ENCODE measurements at regions not wholly inside any gene's neighbourhood (a gene's known extent, or its start where the extent isn't known, plus 50 kb on each side); places are given as distances from the start of the nearest gene placed in this dataset.

- H3K36me3 ChIP-seq (ENCODE audit: control insufficient read depth in 2 of 2, extremely low read depth in 1 of 2, insufficient read depth in 1 of 2, low read length in 1 of 2) = no peaks in the 10 kb centered on the region
- ATAC-seq (replicated peaks in 1 of 4) (no peak), DNase-seq (no peak)
- Mint-ChIP-seq H3K4me3 (no peak overlapping the region), H3K36me3 (no peaks in the 10 kb centered on the region), H3K27me3 (peaks cover 1 to 3% of the 10 kb centered on the region in 2 donors), H3K4me1 (no peaks in the 10 kb centered on the region), H3K27ac (no peak overlapping the region), H3K9me3 (no peaks in the 10 kb centered on the region)
- no peaks in the 10 kb centered on the region for H3K4me1 ChIP-seq (ENCODE audit: control insufficient read depth in 1 of 2, extremely low read depth in 1 of 2, insufficient read depth in 2 of 2, low read length in 2 of 2)
- ChIA-PET POLR2A (no interaction called here), CTCF (no interaction called here)
- H3K27me3 ChIP-seq (replicated peaks in 1 of 2; ENCODE audit: control insufficient read depth in 2 of 2, extremely low read depth in 1 of 2, insufficient read depth in 2 of 2, low read length in 1 of 2) = peaks cover 0 to 4% of the 10 kb centered on the region in 2 experiments
- H3K9me3 ChIP-seq = no peaks in the 10 kb centered on the region
- no CpG with 5 or more reads among the region's 4 CpGs for whole genome bisulfite sequencing (ENCODE audit: insufficient coverage)
- H3K4me3 ChIP-seq (ENCODE audit: control insufficient read depth in 1 of 2, extremely low read depth in 1 of 2, low read length in 1 of 2) = no peak overlapping the region
- no peak overlapping the region for H3K27ac ChIP-seq (ENCODE audit: low read length)
Measured at GRCh38 chr2:216925006-216925405, 65.1 kb upstream of the TNP1 start.

DNA sequence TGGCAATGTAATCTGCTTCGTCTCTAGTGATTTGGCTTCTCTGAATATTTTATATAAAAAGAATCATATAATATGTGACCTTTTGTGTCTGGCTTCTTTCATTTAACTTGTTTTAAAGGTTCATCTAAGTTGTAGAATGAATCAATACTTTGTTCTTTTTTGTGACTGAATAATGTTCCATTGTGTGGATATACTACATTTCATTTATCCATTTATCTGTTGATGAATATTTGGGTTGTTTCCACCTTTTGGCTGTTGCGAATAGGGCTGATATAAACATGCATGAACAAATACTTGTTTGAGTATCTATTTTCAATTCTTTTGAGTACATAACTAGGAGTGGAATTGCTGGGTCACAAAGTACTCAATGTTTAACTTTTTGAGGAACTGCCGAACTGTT, 63.8 kb upstream of the TNP1 start:
- ChIA-PET POLR2A (no interaction called here), CTCF (no interaction called here)
- no peak overlapping the region for H3K4me3 Mint-ChIP-seq
- peaks cover 0 to 1% of the 10 kb centered on the region in 2 donors for H3K27me3 Mint-ChIP-seq
- no peak for DNase-seq
- H3K4me3 ChIP-seq (ENCODE audit: control insufficient read depth in 1 of 2, extremely low read depth in 1 of 2, low read length in 1 of 2) = no peak overlapping the region
- no peak for ATAC-seq (replicated peaks in 1 of 4)
- H3K36me3 ChIP-seq (ENCODE audit: control insufficient read depth in 2 of 2, extremely low read depth in 1 of 2, insufficient read depth in 1 of 2, low read length in 1 of 2) = no peaks in the 10 kb centered on the region
- no peak overlapping the region for H3K27ac ChIP-seq (ENCODE audit: low read length)
- no peak overlapping the region for H3K27ac Mint-ChIP-seq
- WGBS (ENCODE audit: insufficient coverage) = no CpG with 5 or more reads among the region's 3 CpGs
- H3K4me1 Mint-ChIP-seq = no peaks in the 10 kb centered on the region
- H3K4me1 ChIP-seq (ENCODE audit: control insufficient read depth in 1 of 2, extremely low read depth in 1 of 2, insufficient read depth in 2 of 2, low read length in 2 of 2) = no peaks in the 10 kb centered on the region
- H3K27me3 ChIP-seq (replicated peaks in 1 of 2; ENCODE audit: control insufficient read depth in 2 of 2, extremely low read depth in 1 of 2, insufficient read depth in 2 of 2, low read length in 1 of 2) = peaks cover 0 to 4% of the 10 kb centered on the region in 2 experiments
- no peaks in the 10 kb centered on the region for H3K9me3 ChIP-seq
- H3K36me3 Mint-ChIP-seq = no peaks in the 10 kb centered on the region
- H3K9me3 Mint-ChIP-seq = no peaks in the 10 kb centered on the region

GRCh38 chr2:216922175-216922780, 62.4 kb upstream of the TNP1 start:
- ATAC-seq (replicated peaks in 1 of 4) = no peak
- Histone ChIP-seq H3K4me1 (ENCODE audit: control insufficient read depth in 1 of 2, extremely low read depth in 1 of 2, insufficient read depth in 2 of 2, low read length in 2 of 2) (no peaks in the 10 kb centered on the region), H3K27ac (ENCODE audit: low read length) (no peak overlapping the region), H3K27me3 (replicated peaks in 1 of 2; ENCODE audit: control insufficient read depth in 2 of 2, extremely low read depth in 1 of 2, insufficient read depth in 2 of 2, low read length in 1 of 2) (peaks cover 0 to 2% of the 10 kb centered on the region in 2 experiments), H3K36me3 (ENCODE audit: control insufficient read depth in 2 of 2, extremely low read depth in 1 of 2, insufficient read depth in 1 of 2, low read length in 1 of 2) (no peaks in the 10 kb centered on the region), H3K4me3 (ENCODE audit: control insufficient read depth in 1 of 2, extremely low read depth in 1 of 2, low read length in 1 of 2) (no peak overlapping the region), H3K9me3 (no peaks in the 10 kb centered on the region)
- Mint-ChIP-seq H3K9me3 (no peaks in the 10 kb centered on the region), H3K36me3 (no peaks in the 10 kb centered on the region), H3K4me1 (no peaks in the 10 kb centered on the region), H3K4me3 (no peak overlapping the region), H3K27ac (no peak overlapping the region), H3K27me3 (no peaks in the 10 kb centered on the region)
- no CpG with 5 or more reads among the region's 6 CpGs for WGBS (ENCODE audit: insufficient coverage)
- CTCF ChIA-PET = no interaction called here
- POLR2A ChIA-PET = no interaction called here
- DNase-seq = no peak

DNA sequence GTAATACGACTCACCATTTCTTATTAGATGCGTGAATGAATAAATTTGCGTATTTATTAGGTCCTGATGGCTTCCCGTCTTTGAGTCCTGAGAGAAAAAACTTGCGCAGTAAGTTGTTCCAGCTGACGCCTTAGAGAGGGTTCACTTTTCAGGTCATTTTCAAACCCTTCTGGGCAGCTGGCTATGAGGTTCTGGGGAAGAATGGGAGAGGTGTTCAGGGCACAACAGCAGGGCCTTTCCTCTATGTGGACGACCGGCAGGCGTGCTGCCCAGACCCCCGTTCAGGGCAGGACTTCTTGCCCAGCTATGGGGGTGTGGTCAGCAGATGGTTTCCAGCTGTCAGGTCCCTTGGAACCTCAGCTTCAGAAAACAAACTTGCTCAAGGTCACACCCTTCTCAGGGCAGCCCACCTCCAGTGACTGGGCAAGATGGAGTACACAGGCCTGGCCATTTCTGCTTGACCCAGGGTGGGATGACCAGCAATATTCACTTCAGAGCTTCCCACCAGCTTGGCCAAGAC, 61.1 kb upstream of the TNP1 start:
- ChIA-PET POLR2A (no interaction called here), CTCF (no interaction called here)

GRCh38 chr2:216920143-216920876, 60.4 kb upstream of the TNP1 start:
- ChIA-PET CTCF (no interaction called here), POLR2A (no interaction called here)
- peaks cover 3 to 4% of the 10 kb centered on the region in 2 donors for H3K27me3 Mint-ChIP-seq
- no peaks in the 10 kb centered on the region for H3K27me3 ChIP-seq (replicated peaks in 1 of 2; ENCODE audit: control insufficient read depth in 2 of 2, extremely low read depth in 1 of 2, insufficient read depth in 2 of 2, low read length in 1 of 2)
- no peak for DNase-seq
- no peaks in the 10 kb centered on the region for H3K36me3 Mint-ChIP-seq
- no peaks in the 10 kb centered on the region for H3K9me3 Mint-ChIP-seq
- H3K4me3 ChIP-seq (ENCODE audit: control insufficient read depth in 1 of 2, extremely low read depth in 1 of 2, low read length in 1 of 2) = no peak overlapping the region
- no peaks in the 10 kb centered on the region for H3K36me3 ChIP-seq (ENCODE audit: control insufficient read depth in 2 of 2, extremely low read depth in 1 of 2, insufficient read depth in 1 of 2, low read length in 1 of 2)
- H3K27ac ChIP-seq (ENCODE audit: low read length) = no peak overlapping the region
- H3K27ac Mint-ChIP-seq = no peak overlapping the region
- no peak overlapping the region for H3K4me3 Mint-ChIP-seq
- 80% methylated on average over 2 of the region's 8 CpGs for WGBS (ENCODE audit: insufficient coverage)
- ATAC-seq (replicated peaks in 1 of 4) = no peak
- H3K9me3 ChIP-seq = no peaks in the 10 kb centered on the region
- no peaks in the 10 kb centered on the region for H3K4me1 ChIP-seq (ENCODE audit: control insufficient read depth in 1 of 2, extremely low read depth in 1 of 2, insufficient read depth in 2 of 2, low read length in 2 of 2)
- H3K4me1 Mint-ChIP-seq = no peaks in the 10 kb centered on the region

More for the DNA sequence above, 61.1 kb upstream of the TNP1 start:
- WGBS (ENCODE audit: insufficient coverage) = 92% methylated on average over 7 of the region's 10 CpGs
- no peak overlapping the region for H3K4me3 Mint-ChIP-seq
- ATAC-seq (replicated peaks in 1 of 4) = no peak
- H3K27me3 Mint-ChIP-seq = peaks cover 3 to 4% of the 10 kb centered on the region in 2 donors
- Histone ChIP-seq H3K4me1 (ENCODE audit: control insufficient read depth in 1 of 2, extremely low read depth in 1 of 2, insufficient read depth in 2 of 2, low read length in 2 of 2) (no peaks in the 10 kb centered on the region), H3K9me3 (no peaks in the 10 kb centered on the region), H3K36me3 (ENCODE audit: control insufficient read depth in 2 of 2, extremely low read depth in 1 of 2, insufficient read depth in 1 of 2, low read length in 1 of 2) (no peaks in the 10 kb centered on the region), H3K27ac (ENCODE audit: low read length) (no peak overlapping the region), H3K27me3 (replicated peaks in 1 of 2; ENCODE audit: control insufficient read depth in 2 of 2, extremely low read depth in 1 of 2, insufficient read depth in 2 of 2, low read length in 1 of 2) (no peaks in the 10 kb centered on the region), H3K4me3 (ENCODE audit: control insufficient read depth in 1 of 2, extremely low read depth in 1 of 2, low read length in 1 of 2) (no peak overlapping the region)
- no peak for DNase-seq
- H3K9me3 Mint-ChIP-seq = no peaks in the 10 kb centered on the region
- no peaks in the 10 kb centered on the region for H3K4me1 Mint-ChIP-seq
- no peak overlapping the region for H3K27ac Mint-ChIP-seq
- H3K36me3 Mint-ChIP-seq = no peaks in the 10 kb centered on the region

- no peak overlapping the region for H3K27ac Mint-ChIP-seq
- Histone ChIP-seq H3K36me3 (ENCODE audit: control insufficient read depth in 2 of 2, extremely low read depth in 1 of 2, insufficient read depth in 1 of 2, low read length in 1 of 2) (no peaks in the 10 kb centered on the region), H3K4me3 (ENCODE audit: control insufficient read depth in 1 of 2, extremely low read depth in 1 of 2, low read length in 1 of 2) (no peak overlapping the region), H3K9me3 (no peaks in the 10 kb centered on the region), H3K27me3 (replicated peaks in 1 of 2; ENCODE audit: control insufficient read depth in 2 of 2, extremely low read depth in 1 of 2, insufficient read depth in 2 of 2, low read length in 1 of 2) (no peaks in the 10 kb centered on the region), H3K27ac (ENCODE audit: low read length) (no peak overlapping the region), H3K4me1 (ENCODE audit: control insufficient read depth in 1 of 2, extremely low read depth in 1 of 2, insufficient read depth in 2 of 2, low read length in 2 of 2) (no peaks in the 10 kb centered on the region)
- no peaks in the 10 kb centered on the region for H3K36me3 Mint-ChIP-seq
- H3K27me3 Mint-ChIP-seq = peaks cover 3 to 4% of the 10 kb centered on the region in 2 donors
- DNase-seq (no peak), ATAC-seq (replicated peaks in 1 of 4) (no peak)
- POLR2A ChIA-PET = no interaction called here
- H3K4me3 Mint-ChIP-seq = no peak overlapping the region
- 88% methylated on average over 5 of the region's 6 CpGs for WGBS (ENCODE audit: insufficient coverage)
- CTCF ChIA-PET = no interaction called here
- no peaks in the 10 kb centered on the region for H3K9me3 Mint-ChIP-seq
- no peaks in the 10 kb centered on the region for H3K4me1 Mint-ChIP-seq
Measured at GRCh38 chr2:216918088-216918680, 58.3 kb upstream of the TNP1 start.
